Duodenal mucosa (tissue), 2 donors: ENCODE measurements at regions not wholly inside any gene's neighbourhood (a gene's known extent, or its start where the extent isn't known, plus 50 kb on each side); places are given as distances from the start of the nearest gene placed in this dataset.

Experiments
- H3K27ac ChIP-seq: one replicate; pipeline ENCODE4 v1.7.0; 2013; ENCODE audit warnings: low read depth, low read length
- H3K27me3 ChIP-seq, 2 donors: one replicate each; pipeline ENCODE4 v1.7.0; 2013; ENCODE audit warnings: low read length in 2 of 2, control low read depth in 1 of 2; ENCODE audit not compliant: insufficient read depth in 2 of 2, control insufficient read depth in 1 of 2
- H3K36me3 ChIP-seq, 2 donors: one replicate each; pipeline ENCODE4 v1.7.0; 2013; ENCODE audit warnings: low read length in 2 of 2, control low read depth in 1 of 2; ENCODE audit not compliant: insufficient read depth in 2 of 2, control insufficient read depth in 1 of 2
- H3K4me1 ChIP-seq, 2 donors: one replicate each; pipeline ENCODE4 v1.7.0; 2013; ENCODE audit warnings: low read length in 2 of 2, control low read depth in 1 of 2; ENCODE audit not compliant: insufficient read depth in 2 of 2, control insufficient read depth in 1 of 2
- H3K4me3 ChIP-seq, 2 donors: one replicate each; pipeline ENCODE4 v1.7.0; 2013; ENCODE audit warnings: low read length in 2 of 2, low read depth in 1 of 2
- H3K9ac ChIP-seq, 2 donors: one replicate each; pipeline ENCODE4 v1.7.0; 2013; ENCODE audit warnings: low read length in 2 of 2, low read depth in 1 of 2
- H3K9me3 ChIP-seq, 2 donors: one replicate each; pipeline ENCODE4 v1.7.0; 2013; ENCODE audit warnings: low read length in 2 of 2, control low read depth in 1 of 2; ENCODE audit not compliant: control insufficient read depth in 1 of 2

DNA sequence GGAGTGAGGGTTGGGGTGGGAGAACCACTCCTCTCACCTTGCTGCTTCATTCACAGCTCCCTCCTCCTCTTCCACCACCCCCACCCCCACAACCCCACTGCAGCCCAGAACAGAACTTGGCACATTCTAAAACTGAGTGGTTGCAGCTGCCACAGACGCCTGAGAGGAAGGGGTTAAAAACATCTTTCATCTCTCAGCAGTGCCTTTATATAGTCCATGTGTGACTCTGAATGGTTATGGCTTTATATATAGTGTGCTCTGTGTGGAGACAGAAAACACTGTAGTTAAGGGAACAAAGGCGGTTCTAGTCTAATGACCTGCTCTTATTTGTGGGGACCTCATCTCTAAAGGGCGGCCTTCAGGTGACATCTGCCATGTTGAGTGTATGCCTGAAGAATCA is 144.8 kb downstream of the BCOR start:
- Histone ChIP-seq H3K4me3 (no peak overlapping the region), H3K9ac (no peak overlapping the region), H3K4me1 (peaks cover 0 to 11% of the 10 kb centered on the region in 2 donors), H3K27me3 (no peaks in the 10 kb centered on the region), H3K27ac (no peak overlapping the region), H3K36me3 (no peaks in the 10 kb centered on the region), H3K9me3 (no peaks in the 10 kb centered on the region)

DNA sequence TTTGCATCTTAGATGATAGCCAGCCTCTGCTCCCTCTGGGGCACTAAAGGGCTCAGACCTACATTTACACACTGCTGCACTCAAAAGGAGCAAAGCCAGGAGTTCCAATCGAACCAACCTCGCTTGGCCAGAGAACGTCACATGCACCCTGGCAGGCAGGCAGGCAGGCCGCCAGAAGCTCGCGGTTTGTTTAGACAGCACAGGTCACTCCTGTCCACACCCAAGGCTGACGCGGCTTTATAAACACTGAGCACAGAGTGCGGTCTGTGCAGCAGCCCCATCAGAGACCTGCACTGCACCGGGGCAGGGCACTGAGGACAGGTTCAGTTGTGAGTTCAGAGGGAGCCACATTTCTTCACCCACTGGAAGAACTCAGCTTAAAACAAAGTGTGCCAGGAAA is 143.9 kb downstream of the BCOR start:
- Histone ChIP-seq H3K4me3 (no peak overlapping the region), H3K27ac (no peak overlapping the region), H3K9me3 (no peaks in the 10 kb centered on the region), H3K9ac (peak overlapping the region in 1 of 2 donors; percentile 10), H3K36me3 (no peaks in the 10 kb centered on the region), H3K27me3 (no peaks in the 10 kb centered on the region), H3K4me1 (peaks cover 0 to 11% of the 10 kb centered on the region in 2 donors)

DNA sequence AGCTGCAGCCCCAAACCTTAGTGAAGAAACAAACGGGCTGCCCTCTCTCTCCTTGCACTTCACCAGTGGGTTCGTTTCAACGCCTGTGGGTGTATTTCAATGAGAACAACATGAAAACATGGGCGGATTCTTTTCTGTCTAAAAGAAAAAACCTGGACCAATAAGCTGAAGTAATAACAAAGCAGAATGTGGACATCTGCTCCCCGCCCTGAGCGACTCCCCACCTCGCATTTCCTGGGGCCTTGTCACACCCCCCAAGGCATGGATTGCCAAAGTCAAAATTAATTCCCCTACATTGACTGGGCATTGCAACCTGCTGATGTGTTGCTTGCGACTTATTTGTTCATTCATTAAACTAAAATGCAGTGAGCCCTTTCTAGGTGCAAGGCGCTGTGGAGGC is 142.9 kb downstream of the BCOR start:
- no peak overlapping the region for H3K27ac ChIP-seq
- H3K4me1 ChIP-seq: peaks cover 0 to 11% of the 10 kb centered on the region in 2 donors
- no peaks in the 10 kb centered on the region for H3K36me3 ChIP-seq
- no peak overlapping the region for H3K4me3 ChIP-seq
- no peak overlapping the region for H3K9ac ChIP-seq
- H3K27me3 ChIP-seq: no peaks in the 10 kb centered on the region
- no peaks in the 10 kb centered on the region for H3K9me3 ChIP-seq

DNA sequence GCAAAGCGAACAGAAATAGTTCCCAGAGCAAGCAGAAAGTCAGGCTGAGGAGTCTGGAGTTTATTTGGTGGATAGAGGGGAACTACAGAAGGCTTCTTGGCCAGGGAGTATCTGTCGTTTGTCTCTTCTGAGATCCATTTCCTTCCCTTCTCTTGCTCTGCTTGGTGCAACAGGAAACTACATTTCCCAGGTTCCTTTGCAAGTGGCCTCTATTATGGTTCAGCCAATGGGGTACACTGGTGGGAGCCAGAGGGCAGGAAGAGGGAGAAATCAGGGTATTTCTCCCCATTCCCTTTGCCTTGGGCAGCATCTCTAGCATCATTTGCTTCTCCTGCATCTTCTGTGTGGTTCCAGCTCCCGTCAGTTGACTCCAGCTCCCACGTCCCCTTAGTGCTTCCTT is 142.1 kb downstream of the BCOR start:
- Histone ChIP-seq H3K36me3 (no peaks in the 10 kb centered on the region), H3K4me1 (peaks cover 0 to 11% of the 10 kb centered on the region in 2 donors), H3K27ac (no peak overlapping the region)

DNA sequence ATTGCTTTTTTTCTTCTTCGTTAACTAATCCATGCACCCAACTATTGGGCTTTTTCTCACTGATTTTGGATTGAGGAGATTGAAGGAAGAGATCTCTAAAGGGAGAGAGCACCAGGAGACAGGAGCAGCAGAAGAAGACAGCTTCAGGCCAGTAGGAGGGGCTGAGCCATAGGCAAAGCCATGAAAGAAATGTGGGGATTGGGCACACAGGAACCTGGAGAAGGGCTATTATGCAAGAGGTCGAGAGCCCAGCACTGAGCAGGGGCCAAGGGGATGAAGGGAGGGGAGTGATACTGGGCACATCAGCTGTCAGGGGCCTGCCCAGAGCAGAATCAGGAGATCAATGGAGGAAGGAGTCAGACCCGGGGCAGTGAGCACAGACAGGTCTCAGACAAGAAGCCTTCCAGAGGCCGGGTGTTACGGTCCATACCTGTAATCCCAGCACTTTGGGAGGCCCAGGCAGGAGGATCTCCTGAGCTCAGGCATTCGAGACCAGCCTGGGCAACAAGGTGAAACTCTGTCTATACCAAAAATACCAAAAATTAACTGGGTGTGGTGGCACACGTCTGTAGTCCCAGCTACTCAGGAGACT is 140.9 kb downstream of the BCOR start:
- Histone ChIP-seq H3K9me3 (no peaks in the 10 kb centered on the region), H3K4me1 (peaks cover 0 to 11% of the 10 kb centered on the region in 2 donors), H3K36me3 (no peaks in the 10 kb centered on the region), H3K27me3 (no peaks in the 10 kb centered on the region), H3K27ac (no peak overlapping the region), H3K9ac (no peak overlapping the region), H3K4me3 (no peak overlapping the region)

More for the DNA sequence above, 142.1 kb downstream of the BCOR start:
- H3K4me3 ChIP-seq: no peak overlapping the region
- no peaks in the 10 kb centered on the region for H3K9me3 ChIP-seq
- H3K9ac ChIP-seq: no peak overlapping the region
- H3K27me3 ChIP-seq: no peaks in the 10 kb centered on the region

DNA sequence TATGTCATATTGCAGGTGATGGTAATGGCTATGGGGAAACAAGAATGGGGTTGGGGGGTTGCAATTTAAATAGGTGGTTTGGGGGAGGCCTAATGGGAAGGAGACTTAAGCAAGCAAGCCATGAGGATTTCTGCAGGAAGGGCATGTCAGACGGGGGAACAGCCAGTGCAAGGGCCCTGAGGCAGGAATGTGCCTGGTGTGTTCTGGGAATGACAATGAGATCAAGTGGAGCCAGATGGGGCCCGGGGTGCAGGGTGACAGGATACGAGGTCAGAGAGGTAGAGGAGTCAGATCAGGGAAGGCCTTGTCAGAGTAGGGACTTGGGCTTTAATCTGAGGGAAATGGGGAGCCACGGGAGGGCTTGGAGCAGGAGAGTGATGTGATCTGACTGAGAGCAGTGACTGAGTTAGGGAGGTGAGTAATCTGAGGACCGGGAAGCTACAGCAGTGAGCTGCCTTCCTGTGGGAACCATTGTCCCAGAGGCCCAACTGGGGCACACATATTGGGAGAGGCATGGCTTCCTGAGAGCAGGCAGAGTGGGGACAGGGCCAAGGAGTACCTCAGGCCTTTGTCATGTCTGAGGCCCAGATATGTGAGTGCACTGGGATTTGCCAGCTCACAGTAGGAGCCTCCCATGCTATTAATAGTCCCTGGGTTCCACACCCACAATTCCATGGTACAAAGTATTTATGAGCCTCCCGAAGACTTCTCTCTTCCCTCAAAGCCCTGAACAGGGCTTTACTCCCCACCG is 139.8 kb downstream of the BCOR start:
- Histone ChIP-seq H3K36me3 (no peaks in the 10 kb centered on the region), H3K4me1 (peaks cover 0 to 11% of the 10 kb centered on the region in 2 donors), H3K9me3 (no peaks in the 10 kb centered on the region), H3K4me3 (no peak overlapping the region), H3K9ac (no peak overlapping the region), H3K27ac (no peak overlapping the region), H3K27me3 (no peaks in the 10 kb centered on the region)

DNA sequence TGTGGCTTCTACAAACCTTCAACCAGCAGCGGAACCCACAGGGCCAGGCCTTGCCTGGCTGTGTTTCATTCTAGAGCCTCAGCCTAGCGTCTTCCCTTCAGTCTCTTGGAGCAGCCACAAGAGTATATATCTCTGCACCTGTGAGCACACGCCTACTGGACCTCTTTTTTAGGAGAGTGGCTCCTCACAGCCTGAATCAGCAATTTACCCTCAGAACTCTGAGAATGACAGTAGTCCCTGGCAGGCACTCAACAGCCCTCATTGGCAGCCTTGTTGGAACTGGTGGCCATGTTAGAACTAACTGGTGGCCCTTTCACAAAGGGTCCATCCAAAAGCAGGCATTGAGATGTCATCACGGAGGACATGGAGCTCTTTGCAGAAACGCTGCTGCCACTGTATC is 138.9 kb downstream of the BCOR start:
- H3K36me3 ChIP-seq: no peaks in the 10 kb centered on the region
- no peaks in the 10 kb centered on the region for H3K27me3 ChIP-seq
- peaks cover 0 to 11% of the 10 kb centered on the region in 2 donors for H3K4me1 ChIP-seq
- no peak overlapping the region for H3K9ac ChIP-seq
- H3K4me3 ChIP-seq: no peak overlapping the region
- H3K9me3 ChIP-seq: no peaks in the 10 kb centered on the region
- no peak overlapping the region for H3K27ac ChIP-seq

DNA sequence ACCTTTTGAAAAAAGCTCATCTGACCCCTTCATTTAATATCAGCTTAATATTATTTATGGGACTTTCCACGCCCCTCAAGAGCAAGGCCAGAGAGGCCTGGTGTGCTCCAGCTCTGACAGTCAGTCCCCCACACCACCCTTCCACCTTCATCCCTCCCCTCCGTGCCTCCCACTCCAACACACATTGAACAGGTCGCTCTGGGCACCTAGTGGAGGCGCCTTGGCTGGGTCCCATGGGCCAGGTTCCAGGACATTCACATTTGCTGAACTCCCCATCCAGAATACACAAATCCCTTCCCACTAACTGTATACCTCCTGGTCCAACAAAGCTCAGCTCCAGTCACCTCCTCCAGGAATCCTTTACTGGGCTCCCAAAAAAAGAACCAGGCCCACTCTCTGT is 137.5 kb downstream of the BCOR start:
- Histone ChIP-seq H3K9ac (no peak overlapping the region), H3K9me3 (no peaks in the 10 kb centered on the region), H3K36me3 (no peaks in the 10 kb centered on the region), H3K27me3 (no peaks in the 10 kb centered on the region), H3K4me1 (no peaks in the 10 kb centered on the region), H3K4me3 (no peak overlapping the region), H3K27ac (no peak overlapping the region)

DNA sequence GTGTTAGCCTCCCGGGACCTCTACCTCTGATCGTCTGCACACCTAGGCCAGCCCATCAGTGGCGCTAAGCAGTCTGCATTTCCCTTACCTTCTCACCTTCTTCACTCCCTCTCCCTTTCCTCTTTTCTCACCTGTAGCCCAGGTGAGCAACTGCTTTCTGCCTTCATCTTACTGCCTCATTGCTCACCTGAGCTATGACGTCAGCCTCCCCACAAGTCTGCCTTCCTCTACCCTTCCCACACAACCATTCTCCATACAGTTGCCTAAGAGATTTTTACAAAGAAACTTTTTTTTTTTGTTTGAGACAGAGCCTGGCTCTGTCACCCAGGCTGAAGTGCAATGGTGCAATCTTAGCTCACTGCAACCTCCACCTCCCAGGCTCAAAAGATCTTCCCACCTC is 136.3 kb downstream of the BCOR start:
- Histone ChIP-seq H3K27ac (no peak overlapping the region), H3K9me3 (no peaks in the 10 kb centered on the region), H3K4me3 (no peak overlapping the region), H3K27me3 (no peaks in the 10 kb centered on the region), H3K36me3 (no peaks in the 10 kb centered on the region), H3K4me1 (no peaks in the 10 kb centered on the region), H3K9ac (no peak overlapping the region)

DNA sequence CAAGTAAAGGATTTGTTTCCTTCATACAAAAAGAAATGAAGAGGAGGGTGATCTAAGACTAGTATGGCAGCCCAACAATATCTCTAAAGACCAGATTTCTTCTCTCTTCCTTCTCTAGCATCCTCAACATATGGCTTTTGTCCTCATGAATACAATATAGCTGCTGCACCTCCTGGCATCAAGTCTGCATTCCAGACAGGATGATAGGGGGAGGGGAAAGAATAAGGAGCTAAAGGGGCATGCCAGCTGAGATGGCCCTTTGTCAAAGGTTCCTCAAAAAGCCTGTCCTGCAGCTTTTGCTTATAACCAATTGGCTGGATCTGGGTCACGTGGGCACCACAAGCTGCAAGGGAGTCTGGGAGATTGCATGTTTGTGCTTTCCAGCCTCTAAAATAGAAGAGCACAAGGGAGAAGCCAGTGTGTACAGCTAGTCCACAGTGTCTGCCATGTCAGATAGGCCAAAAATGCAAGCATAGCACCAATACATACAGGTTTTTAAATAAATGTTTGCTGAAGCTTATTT is 132.6 kb downstream of the BCOR start:
- no peaks in the 10 kb centered on the region for H3K9me3 ChIP-seq
- H3K4me3 ChIP-seq: no peak overlapping the region
- no peaks in the 10 kb centered on the region for H3K27me3 ChIP-seq
- H3K36me3 ChIP-seq: no peaks in the 10 kb centered on the region
- no peak overlapping the region for H3K27ac ChIP-seq
- H3K9ac ChIP-seq: no peak overlapping the region
- H3K4me1 ChIP-seq: peaks cover 2 to 8% of the 10 kb centered on the region in 2 donors
